HG03354 (cell line): ENCODE measurements at regions not wholly inside any gene's neighbourhood (a gene's known extent, or its start where the extent isn't known, plus 50 kb on each side); places are given as distances from the start of the nearest gene placed in this dataset.
"Not testable (repeated sequence)": the region's sequence is repeated elsewhere in the genome, so short reads cannot be mapped to it uniquely, and the experiment has no call there.

Source experiments
- ATAC-seq: cut with Tn5 transposase; IDR thresholded peaks from one replicate; pipeline ENCODE4 v1.9.1; 2021; ENCODE audit warnings: mild to moderate bottlenecking; ENCODE audit not compliant: unreplicated experiment, poor library complexity, severe bottlenecking

DNA sequence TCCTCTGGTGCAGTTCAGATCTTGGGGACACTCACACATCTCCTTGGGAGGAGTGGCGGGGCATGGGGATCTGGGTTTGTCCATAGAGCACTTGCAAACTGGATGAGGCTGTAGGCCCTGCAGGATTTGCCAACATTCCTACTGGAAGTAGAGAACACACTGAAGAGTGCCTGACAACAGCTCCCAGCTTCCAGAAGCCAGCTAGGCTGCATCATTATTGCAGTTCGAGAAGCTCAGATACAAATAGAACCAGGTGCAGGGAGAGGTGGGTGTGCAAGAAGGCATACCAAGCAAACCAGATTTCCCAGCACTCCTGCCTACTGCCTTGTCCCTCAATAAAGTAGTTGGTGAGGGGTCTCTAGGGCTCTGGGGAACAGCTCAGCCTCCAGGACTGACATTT lies 52.5 kb downstream of the RHOB start:
- ATAC-seq, result no peak

DNA sequence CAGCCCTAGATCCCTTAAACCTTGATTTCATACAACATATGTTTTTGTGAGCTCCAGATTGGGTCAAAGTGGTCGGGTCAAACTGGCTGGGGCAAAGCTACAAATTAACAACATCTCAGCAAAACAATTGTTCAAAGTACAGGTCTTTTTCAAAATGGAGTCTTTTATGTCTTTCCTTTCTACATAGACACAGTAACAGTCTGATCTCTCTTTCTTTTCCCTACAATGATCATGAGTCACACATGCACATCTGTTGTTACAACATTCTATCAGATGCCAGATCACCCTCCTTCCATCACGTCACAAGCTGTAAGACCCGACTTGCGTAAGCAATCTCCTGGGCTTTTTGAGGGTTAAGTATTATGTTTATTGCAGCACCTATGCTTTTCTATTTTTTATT lies 55.1 kb downstream of the RHOB start:
- no peak for ATAC-seq

DNA sequence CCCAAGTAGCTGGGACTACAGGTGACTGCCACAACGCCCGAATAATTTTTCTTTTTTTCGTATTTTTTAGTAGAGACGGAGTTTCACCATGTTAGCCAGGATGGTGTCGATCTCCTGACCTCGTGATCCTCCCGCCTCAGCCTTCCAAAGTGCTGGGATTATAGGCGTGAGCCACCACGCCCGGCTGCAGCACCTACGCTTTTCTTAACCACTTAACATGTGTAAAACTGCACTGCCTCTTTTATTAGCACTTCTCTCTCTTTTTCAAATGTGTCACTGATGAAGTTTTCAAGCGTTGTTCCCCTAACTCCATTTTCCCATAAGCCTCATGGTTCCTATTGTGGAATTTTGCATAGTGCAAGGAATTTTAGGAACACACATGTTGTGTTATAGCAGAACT lies 55.6 kb downstream of the RHOB start:
- ATAC-seq, result not testable (repeated sequence)

DNA sequence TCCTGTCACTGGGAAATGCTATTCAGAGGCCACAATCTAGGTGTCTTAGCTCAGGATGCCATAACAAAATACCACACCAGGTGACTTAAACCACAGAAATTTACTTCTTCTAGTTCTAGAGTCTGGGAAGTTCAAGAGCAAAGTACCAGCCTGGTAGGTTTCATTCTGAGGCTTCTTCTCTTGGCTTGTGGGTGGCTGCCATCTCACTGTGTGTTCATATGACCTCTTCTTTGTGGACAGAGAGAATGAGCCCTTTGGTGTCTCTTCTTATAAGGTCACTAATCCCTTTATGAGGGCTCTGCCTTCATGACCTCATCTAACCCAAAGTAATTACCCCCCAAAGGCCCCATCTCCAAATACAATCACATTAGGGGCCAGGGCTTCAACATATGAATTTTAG lies 57.3 kb downstream of the RHOB start:
- ATAC-seq, result no peak

DNA sequence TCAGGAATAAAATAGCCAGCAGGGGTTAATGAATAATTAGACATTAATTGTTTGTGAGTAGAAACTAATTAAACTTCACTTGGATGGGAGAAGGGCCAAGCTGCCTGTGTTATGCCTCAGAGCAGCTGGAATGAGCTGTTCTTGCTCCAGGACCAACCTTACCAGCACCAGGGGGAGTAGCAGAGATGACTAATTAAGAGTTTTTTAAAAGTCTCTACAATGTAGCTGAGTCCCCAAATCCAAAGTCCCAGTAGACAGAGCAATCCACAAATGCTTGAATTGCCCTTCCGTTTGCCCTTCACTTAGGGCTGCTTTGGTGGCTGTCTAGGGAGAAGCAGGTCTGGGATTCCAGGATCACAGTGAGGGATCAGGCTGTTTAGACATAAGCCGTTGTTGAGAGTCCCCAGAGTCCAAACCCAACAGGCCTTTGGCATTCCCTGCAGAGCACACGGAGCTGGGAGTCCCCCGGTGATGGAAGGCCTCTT lies 59.4 kb downstream of the RHOB start:
- no peak for ATAC-seq

DNA sequence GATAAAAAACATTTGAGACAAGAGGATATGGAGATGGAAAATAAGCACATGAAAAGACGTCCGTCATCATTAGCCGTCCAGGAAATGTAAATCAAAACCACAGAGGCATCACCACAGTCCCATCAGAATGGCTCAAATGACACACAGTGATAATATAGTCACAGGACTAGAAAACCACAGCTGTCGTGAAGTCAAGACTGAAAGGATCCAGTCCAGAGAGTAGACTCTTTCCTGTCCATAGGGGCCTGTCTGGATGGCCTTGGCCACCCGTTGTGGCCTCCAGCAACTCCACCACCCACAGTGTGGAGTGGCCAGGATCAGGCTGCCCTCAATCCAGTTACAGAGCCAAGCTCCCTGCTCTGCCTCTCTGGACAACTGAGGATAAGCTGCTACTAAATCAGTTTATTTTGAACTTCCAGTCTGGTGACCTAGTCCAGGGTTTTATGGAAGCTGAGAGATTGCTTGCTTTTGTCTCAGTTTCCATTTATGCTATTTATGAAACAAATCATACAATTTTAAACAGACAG lies 60.4 kb downstream of the RHOB start:
- ATAC-seq, result peak; percentile 100

DNA sequence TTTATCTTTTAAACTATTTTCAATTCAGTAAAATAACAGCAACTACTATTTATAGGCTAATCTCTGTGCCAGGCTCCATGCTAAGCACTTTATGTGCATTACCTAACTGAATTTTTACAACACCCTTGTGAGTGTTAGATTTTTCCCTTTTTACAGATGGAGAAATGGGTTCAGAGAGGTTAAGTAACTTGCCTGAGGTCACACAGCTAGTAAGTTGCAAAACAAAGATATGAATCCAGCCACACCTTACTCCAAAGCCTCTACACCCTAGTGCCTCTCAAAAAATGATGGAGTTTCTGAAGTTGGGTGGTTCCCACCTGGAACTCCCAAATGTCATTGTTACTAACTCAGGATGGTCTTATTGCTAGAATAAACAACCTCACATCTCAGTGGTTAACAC lies 60.8 kb downstream of the RHOB start:
- no peak for ATAC-seq

DNA sequence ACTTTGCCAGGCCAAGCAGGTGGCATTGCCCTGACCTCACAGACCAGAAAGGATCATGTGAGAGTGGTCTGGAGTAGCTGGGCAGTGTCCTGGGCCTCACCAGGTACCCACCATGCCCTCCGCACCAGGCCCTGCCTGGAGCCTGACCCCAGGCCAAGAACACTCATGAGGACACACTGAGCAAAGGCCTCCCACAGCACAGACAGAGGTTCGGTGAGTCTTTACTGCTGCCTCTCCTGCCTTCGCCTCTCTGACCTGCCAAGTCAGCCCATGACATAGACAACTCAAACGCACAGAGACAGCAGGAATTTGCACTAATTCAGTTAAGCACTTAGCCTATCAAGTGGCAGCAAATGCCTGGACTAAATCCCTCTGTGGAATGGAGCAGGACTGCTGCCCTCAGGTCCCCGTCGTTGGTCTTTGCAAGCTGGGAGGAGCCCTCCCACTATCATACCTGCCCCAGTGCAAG lies 62.5 kb downstream of the RHOB start:
- ATAC-seq, result no peak

DNA sequence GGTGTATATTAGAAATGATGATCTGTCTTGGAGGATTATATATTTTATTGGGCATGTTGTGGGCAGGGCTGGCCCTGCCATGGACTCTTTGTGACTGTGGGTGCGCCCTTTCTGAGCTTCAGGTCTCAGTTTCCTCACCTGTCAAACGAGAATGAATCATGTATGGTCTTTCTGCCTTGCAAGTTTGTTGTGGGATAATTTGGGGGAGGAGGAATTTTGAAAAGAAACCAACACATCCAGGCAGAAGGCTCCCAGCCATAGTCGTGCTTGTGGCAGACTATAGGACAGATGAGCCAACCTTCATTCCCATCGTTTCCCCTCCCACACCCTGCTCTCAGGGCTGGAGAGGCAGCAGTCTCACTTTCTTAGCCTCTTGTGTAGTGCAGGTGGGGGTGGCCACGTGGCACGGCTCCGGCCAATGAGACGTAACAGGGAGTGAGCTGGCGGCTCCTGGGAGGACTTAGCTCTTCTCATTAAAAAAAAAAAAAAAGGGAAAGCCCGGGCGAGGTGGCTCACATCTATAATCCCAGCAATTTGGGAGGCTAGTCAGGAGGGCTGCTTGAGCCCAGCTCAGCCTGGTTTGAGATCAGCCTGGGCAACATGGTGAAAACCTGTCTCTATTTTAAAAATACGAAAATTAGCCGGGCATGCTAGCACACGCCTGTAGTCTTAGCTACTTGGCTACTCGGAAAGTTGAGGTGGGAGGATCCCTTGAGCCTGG lies 63.1 kb downstream of the RHOB start:
- no peak for ATAC-seq

DNA sequence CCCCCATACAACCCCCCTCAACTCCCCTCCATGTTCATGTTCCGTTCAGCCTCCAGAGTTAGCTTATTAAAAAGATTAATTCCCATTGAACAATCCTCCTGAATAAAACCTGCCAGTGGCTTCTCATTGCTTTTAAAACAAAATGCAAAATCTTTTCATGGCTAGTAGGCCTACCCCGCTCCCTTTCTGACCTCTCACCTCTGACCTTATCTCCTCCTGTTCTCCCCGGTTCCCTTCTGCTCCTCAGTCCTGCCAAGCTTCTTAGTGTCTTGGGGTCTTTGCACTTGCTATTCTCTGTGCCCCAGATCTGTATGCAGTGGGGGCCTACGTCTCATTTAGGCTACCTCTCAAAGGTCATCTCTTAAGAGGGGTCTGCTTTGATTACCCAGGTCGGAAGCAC lies 64.3 kb downstream of the RHOB start:
- ATAC-seq, result no peak

DNA sequence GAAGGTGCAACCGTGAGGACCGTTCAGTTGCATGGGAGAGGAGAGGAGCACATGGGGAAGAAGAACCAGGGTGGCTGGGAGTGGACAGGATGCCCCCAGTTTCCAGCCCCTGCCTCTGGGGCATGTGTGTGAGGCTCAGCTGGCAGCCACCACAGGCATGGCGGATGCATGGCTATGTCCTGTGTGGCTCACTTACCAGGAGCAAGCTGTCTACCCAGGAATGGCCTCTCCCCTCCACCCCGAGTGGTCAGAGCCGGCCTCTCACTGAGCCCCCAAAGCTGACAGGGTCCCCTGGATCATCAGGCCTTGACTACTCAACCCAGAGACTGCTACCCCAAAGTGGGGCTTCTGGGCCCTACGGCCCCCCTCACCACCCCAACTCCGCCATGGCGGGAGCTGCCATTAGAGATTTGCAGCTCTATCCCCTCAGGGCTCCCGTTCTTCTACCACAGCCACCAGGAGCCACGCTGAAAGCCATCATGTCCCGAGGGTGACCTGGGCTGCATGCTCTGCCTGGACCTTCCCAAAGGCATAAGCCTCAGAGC lies 65.3 kb downstream of the RHOB start:
- ATAC-seq, result no peak

DNA sequence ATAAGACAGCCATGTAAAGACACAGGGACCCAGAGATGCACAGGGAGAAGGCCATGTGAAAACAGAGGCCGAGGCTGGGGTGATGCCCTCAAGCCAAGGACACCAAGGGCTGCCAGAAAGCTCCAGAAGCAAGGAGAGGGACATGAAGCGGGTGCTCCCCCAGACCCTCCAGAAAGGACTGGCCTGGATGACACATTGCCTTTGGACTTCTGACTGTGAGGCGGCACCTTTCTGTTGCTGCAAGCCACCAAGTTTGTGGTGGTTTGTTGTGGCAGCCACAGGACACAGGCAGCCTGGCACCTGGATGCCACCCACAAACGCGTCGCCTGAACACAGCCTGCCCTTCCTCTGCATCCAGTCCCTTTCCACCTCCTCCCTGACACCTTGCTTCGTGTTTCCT lies 67.1 kb downstream of the RHOB start:
- ATAC-seq, result no peak

DNA sequence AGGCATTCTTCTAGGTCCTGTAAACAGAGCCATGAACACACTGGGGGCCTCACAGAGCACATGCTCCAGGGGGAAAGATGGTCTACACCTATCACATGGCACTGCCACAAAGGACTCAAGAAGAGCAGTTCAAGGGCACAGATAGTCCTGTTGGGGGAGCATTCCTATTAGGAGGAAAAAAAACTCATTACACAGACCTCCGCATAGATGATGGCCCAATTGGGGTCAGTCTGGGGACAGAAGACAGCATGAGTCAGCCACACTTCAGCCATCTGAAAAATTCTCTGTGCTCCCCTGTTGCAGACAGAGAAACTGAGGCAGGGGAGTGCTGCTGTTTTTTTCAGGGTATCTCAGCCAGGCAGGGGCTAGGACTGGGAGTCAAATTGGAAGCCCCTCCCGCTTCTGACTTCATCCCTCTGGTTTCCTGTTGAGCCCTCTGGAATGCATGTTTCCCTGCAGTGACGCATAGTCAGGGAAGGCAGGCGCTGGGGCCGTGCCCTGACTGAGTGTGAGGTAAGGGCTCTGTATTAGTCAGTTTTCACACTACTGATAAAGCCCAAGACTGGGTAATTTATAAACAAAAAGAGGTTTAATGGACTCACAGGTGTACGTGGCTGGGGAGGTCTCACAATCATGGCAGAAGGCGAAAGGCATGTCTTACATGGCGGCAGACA lies 67.9 kb downstream of the RHOB start:
- no peak for ATAC-seq

DNA sequence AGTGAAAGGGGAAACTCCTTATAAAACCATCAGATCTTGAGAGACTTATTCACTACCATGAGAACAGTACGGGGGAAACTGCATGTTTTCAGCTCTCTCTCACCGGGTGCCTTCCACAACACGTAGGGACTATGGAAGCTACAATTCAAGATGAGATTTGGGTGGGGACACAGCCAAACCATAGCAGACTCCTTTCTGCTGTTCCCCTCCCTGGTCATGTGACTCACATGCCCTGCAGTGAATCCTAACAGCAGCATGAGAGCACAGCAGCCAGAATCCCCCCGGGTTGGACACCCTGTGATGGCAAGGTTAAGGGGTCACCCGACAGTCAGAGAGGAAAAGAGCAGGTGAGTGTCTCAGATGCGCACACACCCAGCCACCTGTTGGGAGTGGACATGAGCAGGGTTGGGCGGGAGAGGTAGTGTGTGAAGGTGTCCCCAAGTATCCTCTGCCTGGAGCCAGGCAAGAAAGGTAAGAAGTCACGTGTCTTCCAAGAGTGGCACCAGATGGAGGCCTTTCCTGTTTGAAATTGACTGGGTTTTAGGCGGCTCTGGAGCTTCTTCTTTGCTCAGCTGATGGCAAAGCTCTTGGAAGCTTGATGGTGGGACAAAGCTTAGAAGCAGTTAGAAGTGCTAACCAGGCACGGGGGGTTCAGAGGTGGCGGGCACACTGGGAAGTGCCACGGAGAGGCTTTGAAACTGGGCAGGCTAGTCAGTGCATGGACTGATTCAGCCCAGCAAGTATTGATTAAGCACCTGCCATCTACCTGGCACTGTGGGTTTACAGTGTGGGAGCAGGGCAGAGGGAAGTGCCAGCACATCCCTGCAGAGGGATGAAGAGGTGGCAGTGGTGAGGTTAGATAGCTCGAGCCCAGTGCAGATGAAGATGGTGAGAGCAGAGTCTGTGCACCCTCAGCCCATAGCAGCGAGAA lies 68.7 kb downstream of the RHOB start:
- no peak for ATAC-seq

DNA sequence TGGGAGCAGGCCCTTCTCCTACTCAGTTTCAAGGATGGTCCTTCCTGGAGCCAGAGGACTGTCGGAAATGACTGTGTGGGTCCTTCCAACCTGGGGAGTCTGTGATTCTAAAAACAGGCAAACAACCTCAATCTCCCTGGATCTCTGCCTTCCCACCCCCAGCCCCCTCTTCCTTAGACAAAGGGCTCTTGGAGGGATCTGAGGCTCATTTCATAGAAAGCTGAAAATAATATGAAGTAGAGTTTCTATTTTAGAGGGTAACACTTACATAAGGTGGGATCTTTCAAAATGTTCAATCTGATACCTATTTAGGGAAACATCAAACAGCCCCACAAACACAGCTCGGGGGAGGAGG lies 69.4 kb downstream of the RHOB start:
- no peak for ATAC-seq

DNA sequence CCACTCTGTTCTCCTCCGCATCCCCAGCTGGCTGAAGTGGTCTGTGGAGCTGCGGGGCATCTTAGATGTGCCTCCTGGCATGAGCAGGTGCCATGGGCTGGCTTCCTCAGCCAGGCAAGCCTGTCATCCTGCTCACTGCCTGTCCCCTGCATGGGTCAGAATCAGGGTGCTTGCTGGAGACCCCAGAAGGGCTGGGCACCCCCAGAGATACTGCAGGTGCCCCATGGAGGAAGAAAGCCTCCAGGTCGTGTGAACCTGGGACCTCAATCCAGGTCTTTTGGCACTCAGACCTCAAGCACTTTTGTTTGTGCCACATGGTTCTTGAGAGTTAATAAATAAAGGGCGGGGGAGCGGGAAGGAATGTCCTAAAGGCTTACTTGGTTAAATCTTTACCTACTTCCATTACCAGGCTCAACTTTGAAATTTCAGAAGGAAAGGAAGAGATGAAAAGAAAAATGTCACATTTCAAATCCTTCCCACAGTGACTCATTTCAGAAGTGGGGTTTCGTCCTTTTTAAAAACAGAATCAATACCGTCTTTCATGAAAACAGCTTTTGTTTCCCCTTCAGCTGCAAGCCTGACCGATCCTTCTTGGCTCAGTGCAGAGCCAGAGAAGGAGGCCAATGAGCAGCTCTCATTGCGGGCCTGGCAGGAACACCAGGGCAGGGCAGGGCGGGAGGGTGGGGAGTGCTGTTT lies 69.9 kb downstream of the RHOB start:
- ATAC-seq, result peak; percentile 92

DNA sequence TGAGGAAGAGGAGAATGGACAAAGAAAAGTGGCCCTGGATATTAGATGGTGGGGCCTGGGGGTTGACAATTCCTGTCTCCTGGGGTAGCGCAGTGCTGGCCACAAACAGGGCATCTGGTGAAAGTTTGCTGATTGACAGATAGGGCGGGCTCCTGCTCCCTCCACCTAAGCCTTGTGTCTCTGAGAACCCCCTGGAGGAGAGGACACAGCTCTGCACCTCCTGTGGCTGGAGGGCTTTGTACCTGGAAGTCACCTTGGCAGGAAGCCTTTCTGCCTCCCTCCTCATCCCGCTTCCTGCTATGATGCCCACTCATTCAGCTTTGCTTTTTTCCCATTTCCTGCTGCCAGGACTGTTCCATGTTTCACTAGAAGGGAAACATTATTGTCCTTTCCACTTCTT lies 72.4 kb downstream of the RHOB start:
- no peak for ATAC-seq

DNA sequence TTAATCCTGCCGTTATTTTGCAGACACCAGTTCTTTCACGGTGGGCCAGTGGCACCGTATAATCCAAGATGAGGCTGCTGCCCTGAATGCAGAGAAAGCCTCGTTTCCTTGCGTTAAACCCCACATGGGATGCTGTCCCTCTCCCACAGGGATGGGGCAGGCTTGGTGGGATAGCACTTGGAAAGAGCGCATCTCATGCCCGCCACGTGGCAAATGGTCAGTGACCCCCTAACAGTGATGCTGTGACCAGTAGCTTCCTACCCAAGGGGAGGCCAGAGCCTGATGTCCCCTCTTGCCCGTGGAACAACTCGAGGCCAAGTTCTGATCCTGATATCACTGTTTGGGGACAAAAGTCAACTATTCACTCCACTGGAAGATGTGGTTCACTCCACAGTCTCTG lies 73.3 kb downstream of the RHOB start:
- no peak for ATAC-seq

DNA sequence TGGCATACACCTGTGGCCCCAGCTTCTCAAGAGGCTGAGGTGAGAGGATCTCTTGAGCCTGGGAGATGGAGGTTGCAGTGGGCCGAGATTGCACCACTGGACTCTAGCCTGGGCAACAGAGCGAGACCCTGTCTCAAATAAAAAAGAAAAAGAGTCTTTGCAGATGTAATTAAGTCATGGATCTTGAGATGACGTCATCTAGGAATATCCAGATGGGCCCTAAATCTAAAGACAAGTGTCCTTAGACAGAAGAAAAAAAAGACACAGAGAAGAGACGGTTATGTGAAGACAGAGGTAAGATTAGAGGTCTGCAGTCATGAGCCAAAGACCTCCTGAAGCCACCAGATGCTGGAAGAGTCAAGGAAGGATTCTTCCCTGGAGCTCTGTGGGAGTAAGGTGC lies 74.3 kb downstream of the RHOB start:
- no peak for ATAC-seq
